ENCODE measurements at regions not wholly inside any gene's neighbourhood (a gene's known extent, or its start where the extent isn't known, plus 50 kb on each side); places are given as distances from the start of the nearest gene placed in this dataset.
"Not testable (repeated sequence)": the region's sequence is repeated elsewhere in the genome, so short reads cannot be mapped to it uniquely, and the experiment has no call there.

DNA sequence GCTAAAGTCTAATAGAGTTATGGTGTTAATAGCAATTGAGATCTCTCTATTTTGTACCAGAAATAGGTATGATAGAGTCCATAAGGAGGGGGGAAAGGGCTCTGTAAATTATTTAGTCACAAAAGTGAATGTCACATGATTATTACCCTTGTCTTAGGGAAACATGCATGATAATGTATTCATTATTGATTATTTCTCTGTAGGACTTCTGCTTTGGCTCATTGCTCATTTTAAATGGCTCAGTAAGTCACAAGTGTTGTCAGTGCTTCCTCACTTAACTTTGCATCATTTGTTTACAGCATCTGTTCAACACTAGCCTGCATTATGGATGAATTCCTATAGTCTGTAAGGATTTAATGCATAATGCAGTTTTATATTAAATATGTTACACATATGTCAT is 788.8 kb upstream of the EDIL3 start:
- no peak for DNase-seq

DNA sequence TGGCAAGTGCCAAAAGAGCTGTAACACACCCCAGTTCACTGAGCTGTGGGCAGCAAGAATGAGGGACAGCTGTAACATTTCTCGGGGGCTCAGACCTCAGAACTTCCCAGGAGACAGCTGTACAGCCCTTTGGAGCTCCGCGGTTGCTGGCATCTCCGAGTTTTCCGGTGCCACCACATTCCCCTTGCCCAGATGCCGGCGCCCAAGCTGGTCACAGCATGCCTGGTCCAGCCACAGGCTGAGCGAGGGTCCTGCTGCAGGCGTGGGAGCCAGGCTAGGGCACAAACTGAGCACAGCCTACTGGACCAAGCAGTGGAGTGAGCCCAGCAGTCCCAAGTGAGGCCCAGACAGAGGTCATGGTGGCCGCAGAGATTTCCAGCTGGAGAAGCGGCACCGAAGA is 797.7 kb upstream of the EDIL3 start:
- DNase-seq: no peak

DNA sequence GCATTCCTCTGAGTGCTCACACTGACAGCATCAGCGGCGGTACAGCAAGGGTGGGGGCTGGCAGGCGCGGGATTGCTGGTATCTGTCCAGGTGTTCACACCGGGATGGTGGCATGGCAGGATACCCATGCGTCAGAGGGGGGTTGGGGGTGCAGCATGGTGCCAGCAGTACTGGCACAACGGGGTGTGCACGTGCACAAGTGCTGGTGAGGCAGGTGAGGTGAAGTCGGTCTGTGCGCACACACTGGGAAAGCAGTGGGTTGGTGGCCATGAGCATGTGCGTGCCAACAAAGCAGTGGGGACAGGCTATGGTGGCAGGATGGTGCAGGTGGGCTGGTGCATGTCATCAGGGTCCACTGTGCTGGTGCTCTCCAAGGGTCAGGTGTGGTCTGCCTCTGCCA is 819.6 kb upstream of the EDIL3 start:
- DNase-seq: no peak

DNA sequence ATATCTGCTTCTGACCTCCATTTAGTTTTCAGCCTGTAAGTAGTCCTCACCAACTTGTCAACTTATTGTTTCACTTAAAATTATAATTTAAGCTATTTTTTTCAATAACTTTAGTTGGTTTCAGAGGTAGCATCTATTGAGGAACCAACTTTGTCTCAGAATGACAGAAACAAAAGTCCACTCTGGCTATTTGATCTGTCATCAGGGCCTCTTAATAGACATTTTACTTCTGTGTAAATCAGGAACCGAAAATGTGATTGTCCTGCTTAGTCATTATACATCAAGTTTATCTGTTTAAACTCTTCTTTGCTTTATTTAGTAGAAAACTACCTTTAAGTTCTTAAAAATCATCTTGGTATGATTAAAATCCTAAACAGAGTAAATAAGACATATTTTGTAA is 820.8 kb upstream of the EDIL3 start:
- DNase-seq: no peak

DNA sequence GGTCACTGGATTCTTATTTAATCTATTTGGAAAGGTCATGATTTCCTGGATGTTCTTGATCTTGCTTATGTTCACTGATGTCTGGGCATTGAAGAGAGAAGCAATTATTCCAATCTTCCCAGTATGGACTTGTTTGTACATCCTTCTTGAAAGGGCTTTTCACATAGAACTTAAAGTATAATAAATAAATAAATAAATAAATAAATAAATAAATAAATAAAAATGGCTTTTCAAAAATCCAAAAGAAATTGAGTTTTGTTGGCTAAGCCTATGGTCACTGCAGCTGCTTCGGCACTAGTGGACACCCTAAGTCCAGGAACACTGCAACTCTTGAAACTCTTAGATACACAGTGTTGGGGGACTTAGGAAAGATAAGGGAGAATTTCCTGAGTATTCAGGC is 840.7 kb upstream of the EDIL3 start:
- DNase-seq: no peak

DNA sequence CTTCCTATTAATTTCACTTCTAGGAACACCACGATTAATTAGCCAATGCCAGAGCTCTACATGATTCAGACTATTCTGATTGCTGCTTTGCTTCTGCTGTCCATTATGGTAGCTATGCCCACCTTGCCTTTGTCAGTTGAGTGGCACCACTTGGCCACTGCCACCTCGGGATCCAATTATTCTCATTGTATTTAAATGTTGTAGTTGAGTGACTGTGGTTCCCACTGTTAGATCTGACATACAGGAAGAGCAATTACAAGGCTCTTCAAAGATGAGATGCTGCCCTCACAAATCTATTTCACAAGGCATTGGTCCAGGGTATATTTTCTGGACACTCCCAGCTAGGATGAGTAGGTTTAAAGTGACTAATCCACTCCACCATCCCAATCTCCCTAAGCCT is 864.5 kb upstream of the EDIL3 start:
- no peak for DNase-seq

DNA sequence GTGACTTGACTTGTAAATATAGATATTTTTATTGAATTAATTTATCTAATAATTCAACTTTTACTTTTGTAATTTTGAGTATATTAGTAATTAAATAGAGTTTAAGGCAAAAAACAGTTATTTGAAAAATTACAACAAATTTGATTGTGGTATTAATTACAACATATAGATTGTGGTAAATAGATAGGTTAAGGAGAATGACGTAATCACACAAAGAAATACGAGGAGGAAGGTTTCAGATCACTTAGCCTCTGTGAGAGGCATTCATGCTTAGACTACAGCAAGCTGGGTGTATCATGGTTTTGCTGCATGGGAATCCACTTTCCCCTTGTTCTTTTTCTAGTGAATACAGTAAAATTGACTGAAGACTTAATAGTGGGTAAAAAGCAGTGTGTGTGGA is 878.4 kb upstream of the EDIL3 start:
- DNase-seq: no peak

DNA sequence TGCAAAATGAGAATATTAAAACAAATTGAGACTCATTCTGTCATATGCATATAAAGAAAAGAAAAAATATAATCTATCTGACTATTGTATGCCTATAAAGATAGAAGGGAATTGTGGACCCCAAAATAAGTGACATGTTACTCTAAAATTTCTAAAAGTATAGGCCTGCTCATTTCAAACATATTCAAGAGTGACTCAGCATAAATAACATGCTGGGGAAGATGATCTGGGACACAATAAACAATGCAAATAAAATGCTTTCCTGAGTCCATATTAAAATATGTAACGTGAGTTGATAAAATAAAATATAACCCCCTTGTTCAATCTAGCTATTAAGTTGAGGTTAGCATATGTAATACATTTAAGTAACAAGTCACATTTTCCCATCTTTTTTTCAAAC is 882.0 kb upstream of the EDIL3 start:
- DNase-seq: no peak

DNA sequence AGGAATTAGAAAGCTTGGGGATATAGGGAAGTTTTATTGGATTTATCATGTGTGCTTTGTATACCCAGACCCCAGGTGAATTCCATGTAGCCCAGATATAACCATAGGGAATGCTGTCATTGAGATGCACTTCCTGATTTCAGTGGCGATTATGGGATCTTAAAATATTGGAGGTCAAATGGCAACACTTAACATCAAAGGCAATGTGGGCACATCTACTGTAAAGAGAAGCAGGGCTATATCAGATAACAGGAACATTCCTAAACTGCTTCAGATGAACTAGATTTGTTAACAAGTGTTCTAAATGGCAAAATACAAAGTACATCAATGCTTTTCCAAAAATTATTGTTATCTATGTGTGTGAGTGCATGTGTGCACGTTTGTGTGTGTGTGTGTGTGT is 883.5 kb upstream of the EDIL3 start:
- no peak for DNase-seq

DNA sequence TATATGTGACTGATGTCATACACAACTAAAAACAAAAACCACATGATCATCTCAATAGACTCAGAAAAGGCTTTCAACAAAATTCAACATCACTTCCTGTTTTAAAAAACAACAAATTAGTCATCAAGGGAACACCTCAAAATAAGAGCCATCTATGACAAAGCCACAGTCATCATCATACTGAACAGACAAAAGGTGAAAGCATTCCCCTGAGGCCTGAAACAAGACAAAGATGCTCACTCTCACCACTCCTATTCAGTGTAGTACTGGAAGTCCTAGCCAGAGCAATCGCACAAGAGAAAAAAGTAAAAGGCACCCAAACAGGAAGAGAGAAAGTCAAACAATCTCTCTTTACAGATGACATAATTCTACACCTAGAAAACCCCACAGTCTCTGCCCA is 893.5 kb upstream of the EDIL3 start:
- no peak for DNase-seq

DNA sequence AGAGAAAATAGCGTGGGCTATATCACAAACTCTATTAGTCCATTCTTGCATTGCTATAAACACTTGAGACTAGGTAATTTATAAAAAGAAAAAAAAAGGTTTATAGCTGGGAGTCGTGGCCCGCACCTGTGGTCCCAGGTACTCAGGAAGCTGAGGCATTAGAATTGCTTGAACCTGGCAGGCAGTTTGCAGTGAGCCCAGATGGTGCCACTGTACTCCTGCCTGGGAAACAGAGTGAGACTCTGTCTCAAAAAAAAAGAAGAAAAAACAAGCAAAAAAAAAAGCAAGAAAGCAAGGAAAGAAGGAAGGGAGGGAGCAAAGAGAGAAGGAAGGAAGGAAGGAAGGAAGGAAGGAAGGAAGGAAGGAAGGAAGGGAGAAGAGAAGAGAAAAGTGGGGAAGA is 904.2 kb upstream of the EDIL3 start:
- no peak for DNase-seq

DNA sequence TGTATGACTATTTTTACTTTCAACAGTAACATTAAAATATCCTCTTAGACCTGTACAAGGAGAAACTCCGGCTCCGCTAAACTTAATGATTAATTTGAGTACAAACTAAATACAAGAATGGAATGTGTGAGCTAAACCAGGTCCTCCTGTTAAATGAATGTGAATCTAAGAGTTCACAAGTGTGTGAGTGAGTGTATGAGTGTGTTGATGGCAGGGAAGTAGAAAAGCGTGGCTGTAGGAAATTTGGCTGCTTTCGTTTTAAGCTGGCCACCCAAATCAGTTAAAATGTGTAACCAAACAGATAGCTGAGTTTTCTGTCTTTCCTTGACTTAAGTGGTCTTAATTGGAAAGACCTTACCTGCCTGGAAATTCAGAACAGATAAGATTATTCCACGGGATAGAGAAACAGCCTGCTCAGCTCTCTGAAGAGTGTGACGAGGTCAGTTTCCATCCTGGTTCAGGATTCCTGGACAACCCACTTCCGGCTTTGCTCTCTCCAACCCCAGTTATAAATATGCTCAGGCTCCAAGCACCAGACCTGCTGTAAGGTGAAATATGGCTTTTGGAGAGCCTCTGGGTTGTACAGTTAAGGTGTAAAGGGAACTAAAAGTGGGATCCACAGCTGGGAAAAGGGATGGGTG is 908.6 kb upstream of the EDIL3 start:
- no peak for DNase-seq

DNA sequence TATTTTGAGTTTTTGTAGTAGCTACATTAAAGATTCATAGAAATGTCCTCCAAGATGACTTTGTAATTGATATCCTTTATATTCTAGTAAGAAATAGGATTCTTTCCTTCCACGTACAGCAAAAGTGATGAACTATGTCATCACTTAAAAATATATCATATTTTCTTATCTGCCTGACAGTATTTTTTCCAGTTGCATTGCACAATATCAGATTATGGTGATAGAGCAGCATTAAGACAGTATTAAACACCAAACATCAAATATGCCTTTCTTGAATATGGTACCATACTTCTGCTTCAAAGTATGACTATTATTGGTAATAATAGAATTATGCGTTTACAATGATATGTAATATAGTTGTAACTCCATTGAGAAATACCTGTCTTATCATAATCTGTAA is 919.8 kb upstream of the EDIL3 start:
- DNase-seq: no peak

DNA sequence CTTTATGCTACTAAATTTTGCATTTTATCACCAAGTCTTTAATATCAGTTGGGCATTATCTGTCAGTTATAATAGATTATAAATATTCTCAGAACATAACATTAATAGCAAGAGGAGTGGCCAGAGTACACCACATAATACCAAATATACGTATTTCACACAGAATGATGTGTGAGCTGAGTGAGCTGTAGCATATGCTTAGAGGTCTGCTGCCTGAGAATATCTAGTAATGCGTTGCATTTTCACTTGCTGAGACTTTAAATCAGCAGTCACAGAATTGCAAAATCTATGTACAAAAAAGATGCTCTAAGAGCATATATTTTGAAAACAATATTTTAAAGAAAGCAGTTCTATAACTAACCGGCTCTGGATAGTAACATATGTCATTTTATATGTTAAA is 921.1 kb upstream of the EDIL3 start:
- no peak for DNase-seq

DNA sequence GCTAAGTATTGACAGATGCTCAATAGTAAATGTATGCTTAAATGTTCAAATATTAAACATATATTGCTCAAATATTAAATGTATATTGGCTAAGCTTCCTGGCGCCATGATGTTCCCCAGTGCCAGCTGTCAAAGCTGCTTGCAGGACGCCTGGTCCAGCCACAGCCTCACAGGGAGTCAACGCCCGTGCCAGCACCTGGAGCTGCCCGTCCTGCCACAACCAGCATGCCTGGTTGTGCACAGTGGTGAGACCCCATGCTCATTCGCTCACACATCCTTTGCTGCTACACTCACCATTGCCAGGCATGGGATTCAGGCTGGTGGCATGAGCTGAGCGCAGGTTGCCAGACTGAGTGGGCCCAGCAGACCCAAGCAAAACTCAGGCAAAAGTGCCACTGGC is 926.9 kb upstream of the EDIL3 start:
- no peak for DNase-seq

DNA sequence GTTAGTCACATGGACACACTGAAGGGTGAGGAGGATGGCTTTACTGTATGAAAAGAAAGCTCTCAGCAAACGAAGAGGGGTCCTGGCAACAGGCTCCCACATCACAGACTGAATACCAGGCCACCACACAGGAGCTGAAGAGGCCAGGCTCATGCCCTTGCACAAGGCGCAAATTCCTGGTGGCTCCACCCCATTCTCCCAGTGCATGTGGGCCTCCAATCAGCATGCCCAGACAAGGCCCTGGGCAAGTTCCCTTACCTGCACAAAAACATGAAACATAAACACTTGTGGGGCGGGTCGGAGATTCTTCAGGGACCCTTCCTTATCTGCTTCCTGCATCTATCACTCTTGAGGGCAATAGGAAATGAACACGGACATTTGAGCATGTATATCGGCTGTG is 935.8 kb upstream of the EDIL3 start:
- no peak for DNase-seq

DNA sequence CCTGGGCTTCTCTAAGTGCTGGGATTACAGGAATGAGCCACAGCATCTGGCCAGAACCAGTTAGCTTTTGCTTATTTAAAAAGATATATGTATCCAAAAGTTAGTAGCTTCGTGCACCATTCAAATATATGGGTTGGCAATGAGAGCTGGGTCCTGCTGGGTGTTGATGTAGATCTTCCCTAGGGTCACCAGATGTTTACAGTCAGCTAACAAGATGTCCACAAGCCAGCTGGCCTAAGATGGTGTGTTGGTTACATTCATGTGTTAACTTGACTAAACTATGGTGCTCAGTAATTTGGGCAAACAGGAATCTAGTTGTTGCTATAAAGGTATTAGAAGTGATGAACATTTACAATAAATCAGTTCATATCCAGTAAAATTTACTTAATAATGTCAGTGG is 948.6 kb upstream of the EDIL3 start:
- DNase-seq: no peak

DNA sequence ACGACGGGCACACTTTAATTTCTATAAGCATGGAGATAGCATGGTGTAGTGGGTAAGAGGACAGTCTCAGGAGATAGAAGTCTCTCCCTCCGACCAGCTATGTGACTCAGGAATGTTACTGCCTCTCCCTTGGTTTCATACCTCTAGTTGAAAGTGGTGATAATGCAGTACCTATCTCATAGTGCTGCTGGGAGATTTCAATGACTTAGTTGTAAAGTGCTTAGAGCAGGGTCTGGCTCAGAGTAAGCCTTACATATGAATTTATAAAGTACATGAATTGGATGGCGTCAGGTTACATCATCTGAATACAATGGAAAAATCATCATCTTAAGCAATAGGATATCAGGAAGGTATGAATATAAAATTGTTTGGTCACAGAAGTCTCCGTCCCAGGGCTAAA is 952.8 kb upstream of the EDIL3 start:
- DNase-seq: no peak

DNA sequence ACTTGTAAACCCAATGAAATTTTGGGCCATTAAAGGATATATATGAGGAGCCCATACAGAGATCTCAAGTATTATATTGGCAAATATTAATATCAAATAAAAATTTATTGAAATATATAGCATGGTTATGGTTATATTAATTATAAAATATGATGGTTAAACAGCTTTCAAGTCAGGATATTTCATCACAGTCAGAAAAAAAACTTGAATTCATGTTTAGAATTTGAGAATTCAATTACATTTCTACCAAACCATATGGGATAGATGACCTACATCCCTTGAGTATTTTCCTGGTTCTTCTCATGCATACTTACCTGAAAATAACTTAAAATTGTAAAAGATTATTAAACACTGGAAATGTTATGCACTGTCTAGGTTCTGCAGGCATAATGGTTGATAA is 956.1 kb upstream of the EDIL3 start:
- DNase-seq: no peak

DNA sequence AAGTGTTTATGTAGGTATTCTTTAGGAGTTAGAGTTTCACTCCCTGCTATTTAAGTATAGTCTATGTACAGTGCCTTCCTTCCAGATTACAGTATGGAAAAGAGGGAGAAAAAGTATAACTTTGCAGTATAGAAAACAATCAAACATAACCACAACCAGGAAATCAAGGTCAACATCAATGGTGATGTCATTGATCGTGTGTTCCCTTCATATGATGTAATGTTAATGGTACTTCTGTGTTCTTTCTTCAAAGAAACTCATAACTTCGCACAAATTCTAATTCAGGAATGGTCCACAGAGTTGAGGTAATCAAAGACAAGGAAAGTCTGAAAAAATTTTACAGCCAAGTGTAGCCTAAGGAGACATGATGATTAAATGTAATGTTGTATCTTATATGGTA is 961.1 kb upstream of the EDIL3 start:
- DNase-seq: no peak

DNA sequence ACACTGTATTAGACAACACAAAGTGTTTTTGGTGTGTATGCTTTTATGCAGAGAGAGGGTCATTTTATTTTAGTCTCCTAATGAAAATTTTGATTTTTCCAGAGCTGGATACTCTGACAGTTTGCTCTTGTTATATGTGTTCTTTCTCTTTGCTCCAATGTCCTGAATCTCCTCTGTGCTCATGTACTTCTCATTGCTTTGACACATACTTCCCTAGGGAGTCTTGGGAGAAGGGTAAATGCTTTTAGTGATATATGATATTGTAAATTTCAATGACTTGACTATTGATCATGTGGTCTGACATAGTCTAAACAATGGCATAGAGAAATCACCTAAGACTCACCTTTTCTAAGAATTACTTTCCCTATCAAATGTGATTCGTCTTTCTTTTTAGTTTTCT is 972.6 kb upstream of the EDIL3 start:
- DNase-seq: no peak

DNA sequence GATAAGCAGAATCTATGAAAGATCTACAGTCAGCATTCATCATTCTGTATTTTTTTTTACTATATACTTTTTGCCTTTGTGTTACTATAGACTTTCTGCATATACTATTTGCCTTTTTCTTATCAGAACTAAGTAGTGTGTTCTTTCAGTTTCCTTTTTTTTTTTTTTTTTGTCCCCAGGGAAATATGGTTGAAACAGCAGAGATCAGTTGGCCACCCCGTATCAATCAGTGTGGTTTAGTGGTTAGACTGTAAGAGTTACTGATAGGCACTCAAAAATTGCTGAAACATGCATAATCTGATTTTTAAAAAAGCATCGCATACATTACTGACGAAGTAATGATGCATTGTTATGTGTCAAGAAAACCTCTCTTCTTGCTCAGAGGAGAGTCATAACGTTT is 990.8 kb upstream of the EDIL3 start:
- no peak for DNase-seq

DNA sequence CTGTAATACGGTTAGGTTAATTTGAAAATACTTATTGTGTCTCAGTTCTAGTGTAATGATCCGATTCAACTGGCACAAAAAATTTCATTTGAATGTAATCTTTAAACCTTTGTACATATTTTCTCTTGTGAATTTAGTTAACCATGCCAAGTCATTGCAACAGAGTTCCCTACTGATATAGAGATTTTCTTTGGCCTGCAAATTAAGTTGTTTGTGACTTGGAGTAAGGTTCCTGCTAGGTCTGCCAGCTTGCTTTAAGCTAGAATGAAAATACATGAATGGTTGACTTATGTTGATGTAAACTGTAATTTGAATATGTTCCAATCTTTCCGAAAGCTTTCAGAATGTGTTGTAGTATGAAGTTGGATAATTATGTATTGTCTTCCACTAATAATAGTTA is 1004.1 kb upstream of the EDIL3 start:
- DNase-seq: no peak

DNA sequence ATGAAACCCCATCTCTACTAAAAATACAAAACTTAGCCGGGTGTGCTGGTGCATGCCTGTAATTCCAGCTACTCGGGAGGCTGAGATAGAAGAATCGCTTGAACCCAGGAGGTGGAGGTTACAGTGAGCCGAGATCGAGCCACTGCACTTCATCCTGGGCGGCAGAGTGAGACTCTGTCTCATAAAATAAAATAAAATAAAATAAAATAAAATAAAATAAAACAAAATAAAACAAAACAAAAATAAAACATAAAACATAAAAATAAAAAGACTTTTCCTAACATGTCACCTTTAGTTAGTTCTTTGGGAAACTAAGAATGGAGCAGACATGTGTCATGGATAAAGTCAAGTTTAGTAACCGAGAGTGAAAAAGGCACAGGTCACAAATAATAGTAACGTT is 1007.6 kb upstream of the EDIL3 start:
- DNase-seq: not testable (repeated sequence)

DNA sequence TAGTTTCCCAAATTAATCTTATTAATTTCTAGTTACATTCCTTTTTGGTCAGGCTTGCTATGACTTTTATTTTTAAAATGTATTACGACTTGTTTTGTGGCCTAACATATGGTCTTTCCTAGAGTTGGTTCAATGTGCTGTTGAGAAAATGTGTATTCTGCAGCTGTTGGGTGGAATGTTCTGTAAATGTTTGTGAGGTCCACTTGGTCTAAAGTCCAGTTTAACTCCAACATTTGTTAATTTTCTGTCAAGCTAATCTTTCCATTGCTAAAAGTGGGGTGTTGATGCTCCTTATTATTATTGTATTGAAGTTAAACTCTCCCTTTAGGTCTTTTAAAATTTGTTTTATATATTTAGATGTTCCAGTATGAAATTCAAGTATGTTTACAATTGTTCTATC is 1010.8 kb upstream of the EDIL3 start:
- DNase-seq: no peak
